Mesodermal cell (in vitro differentiated cells): ENCODE measurements at regions not wholly inside any gene's neighbourhood (a gene's known extent, or its start where the extent isn't known, plus 50 kb on each side); places are given as distances from the start of the nearest gene placed in this dataset.

Experiments
- H3K27ac ChIP-seq: 2 replicates; pipeline ENCODE4 v1.7.0; 2013; ENCODE audit warnings: mild to moderate bottlenecking, low read depth, low read length, moderate library complexity; ENCODE audit not compliant: severe bottlenecking
- H3K36me3 ChIP-seq: 2 replicates; pipeline ENCODE4 v1.7.1; 2013; ENCODE audit warnings: mild to moderate bottlenecking, low read length, moderate library complexity; ENCODE audit not compliant: control insufficient read depth, insufficient read depth
- H3K4me1 ChIP-seq: one replicate; pipeline ENCODE4 v1.7.1; 2013; ENCODE audit warnings: mild to moderate bottlenecking, low read length; ENCODE audit not compliant: insufficient read depth, control insufficient read depth, poor library complexity, severe bottlenecking
- H3K4me3 ChIP-seq: 2 replicates; pipeline ENCODE4 v1.7.0; 2013; ENCODE audit warnings: low read length, control low read depth, mild to moderate bottlenecking; ENCODE audit not compliant: insufficient read depth, poor library complexity, severe bottlenecking; ENCODE audit errors: extremely low read depth
- H3K9me3 ChIP-seq: 2 replicates; pipeline ENCODE4 v1.7.1; 2013; ENCODE audit warnings: mild to moderate bottlenecking, low read length, moderate library complexity; ENCODE audit not compliant: control insufficient read depth
- WGBS, 2 experiments: methylation state at CpG; one replicate each; pipeline ENCODE4 v1.1.5; 2013; ENCODE audit warnings: missing lambda C conversion rate in 2 of 2; ENCODE audit not compliant: insufficient coverage in 2 of 2; 5-methylcytosine and 5-hydroxymethylcytosine counted together

DNA sequence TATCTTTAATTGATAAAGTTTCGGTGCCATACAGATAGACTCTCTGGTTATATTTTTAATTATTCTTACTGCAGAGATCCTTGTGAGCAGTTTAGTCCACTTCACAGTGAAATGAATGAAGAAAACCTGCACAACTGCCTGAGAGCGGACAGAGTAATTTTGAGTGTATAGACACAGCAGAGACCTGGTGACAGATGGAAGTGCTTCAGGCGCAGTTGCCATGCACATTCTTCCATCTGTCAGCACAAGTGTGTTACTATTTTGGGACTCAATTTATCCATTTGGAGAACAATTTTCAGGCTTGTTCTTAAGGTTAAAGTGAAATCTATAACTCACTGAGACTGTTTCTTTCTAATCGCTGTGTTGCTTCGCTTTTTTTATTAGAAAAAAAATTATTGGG, 147.8 kb upstream of the SPHKAP start:
- Histone ChIP-seq H3K4me3 (no peak overlapping the region), H3K9me3 (peaks cover 4% of the 10 kb centered on the region), H3K27ac (no peak overlapping the region), H3K36me3 (no peaks in the 10 kb centered on the region), H3K4me1 (no peaks in the 10 kb centered on the region)
- WGBS, 2 experiments: 96 to 100% methylated on average over 2 to 3 of the region's 5 CpGs

DNA sequence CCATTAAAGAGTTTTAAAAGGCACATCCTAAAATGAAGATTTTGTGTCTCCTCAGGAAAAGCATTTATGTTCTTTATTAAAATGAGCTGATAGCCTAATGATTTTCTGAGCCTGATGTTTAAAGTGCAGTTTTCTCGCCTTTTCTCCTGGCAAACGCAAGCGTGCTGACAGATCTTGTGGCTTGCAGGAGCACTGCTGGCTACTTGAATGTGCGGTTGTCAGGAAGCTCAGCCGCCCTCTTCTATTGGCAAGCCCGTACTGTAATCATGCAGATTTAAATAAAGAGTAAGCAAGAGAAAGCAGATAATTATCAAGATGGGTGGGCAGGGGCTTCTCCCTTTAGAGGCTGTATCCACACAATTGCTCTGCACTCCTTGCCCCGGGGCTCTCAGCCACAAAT, 139.5 kb upstream of the SPHKAP start:
- Histone ChIP-seq H3K4me1 (no peaks in the 10 kb centered on the region), H3K36me3 (no peaks in the 10 kb centered on the region), H3K4me3 (no peak overlapping the region), H3K27ac (no peak overlapping the region), H3K9me3 (no peaks in the 10 kb centered on the region)
- WGBS, 2 experiments: 95 to 100% methylated on average over 3 to 6 of the region's 7 CpGs

DNA sequence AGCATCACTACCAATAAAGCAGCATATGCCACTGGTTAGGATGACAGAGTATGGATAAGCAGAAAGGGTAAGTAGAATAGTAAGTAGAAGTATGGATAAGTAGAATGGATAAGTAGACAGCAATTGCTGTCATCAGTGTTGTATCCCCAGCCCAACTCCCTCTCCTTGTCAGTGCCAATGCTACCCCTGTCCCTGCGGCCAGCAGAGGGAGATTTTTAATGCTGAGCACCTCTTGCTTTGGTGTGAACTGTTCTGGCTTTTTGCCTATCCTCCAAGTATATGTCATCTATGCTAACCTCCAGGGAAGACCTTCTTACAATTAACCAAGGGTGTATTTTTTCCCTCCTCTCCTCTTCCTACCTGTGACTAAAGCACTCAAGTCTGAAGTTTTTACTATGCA, 136.7 kb upstream of the SPHKAP start:
- WGBS, 2 experiments: 40% methylated on average over 1 of the region's 1 CpG; no CpG with 5 or more reads in 1 of the 2 experiments
- Histone ChIP-seq H3K4me1 (no peaks in the 10 kb centered on the region), H3K4me3 (no peak overlapping the region), H3K9me3 (no peaks in the 10 kb centered on the region), H3K36me3 (no peaks in the 10 kb centered on the region), H3K27ac (no peak overlapping the region)

DNA sequence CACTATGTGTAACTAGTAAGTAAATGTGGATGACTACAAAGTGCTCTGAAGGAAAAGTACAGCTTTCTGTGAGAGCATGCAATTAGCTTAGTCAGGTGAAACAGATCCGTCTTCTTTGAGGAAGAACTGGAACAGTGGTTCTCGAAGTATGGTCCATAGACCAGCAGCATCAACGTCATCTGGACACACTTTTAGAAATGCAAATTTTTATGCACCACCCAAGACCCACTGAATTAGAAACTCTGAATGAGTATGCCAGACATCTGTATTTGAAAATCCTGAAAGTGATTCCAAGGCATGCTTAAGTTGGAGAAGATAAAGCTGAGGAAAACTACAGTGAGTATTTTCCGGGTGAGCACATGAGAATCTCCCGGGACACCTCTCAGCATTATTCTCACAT, 130.7 kb upstream of the SPHKAP start:
- no peak overlapping the region for H3K4me3 ChIP-seq
- H3K27ac ChIP-seq: no peak overlapping the region
- WGBS, 2 experiments: 87 to 90% methylated on average over 3 to 4 of the region's 5 CpGs
- no peaks in the 10 kb centered on the region for H3K9me3 ChIP-seq
- H3K4me1 ChIP-seq: no peaks in the 10 kb centered on the region
- no peaks in the 10 kb centered on the region for H3K36me3 ChIP-seq

GRCh38 chr2:228303960-228304359, 122.5 kb upstream of the SPHKAP start:
- Histone ChIP-seq H3K9me3 (no peaks in the 10 kb centered on the region), H3K27ac (no peak overlapping the region), H3K36me3 (no peaks in the 10 kb centered on the region), H3K4me1 (no peaks in the 10 kb centered on the region), H3K4me3 (no peak overlapping the region)
- 81 to 100% methylated on average over 3 of the region's 3 CpGs for WGBS, 2 experiments

GRCh38 chr2:228283491-228284171, 102.1 kb upstream of the SPHKAP start:
- Histone ChIP-seq H3K9me3 (no peaks in the 10 kb centered on the region), H3K36me3 (no peaks in the 10 kb centered on the region), H3K27ac (no peak overlapping the region), H3K4me1 (no peaks in the 10 kb centered on the region), H3K4me3 (no peak overlapping the region)
- 67% methylated on average over 1 of the region's 3 CpGs; no CpG with 5 or more reads in 1 of the 2 experiments for WGBS, 2 experiments

DNA sequence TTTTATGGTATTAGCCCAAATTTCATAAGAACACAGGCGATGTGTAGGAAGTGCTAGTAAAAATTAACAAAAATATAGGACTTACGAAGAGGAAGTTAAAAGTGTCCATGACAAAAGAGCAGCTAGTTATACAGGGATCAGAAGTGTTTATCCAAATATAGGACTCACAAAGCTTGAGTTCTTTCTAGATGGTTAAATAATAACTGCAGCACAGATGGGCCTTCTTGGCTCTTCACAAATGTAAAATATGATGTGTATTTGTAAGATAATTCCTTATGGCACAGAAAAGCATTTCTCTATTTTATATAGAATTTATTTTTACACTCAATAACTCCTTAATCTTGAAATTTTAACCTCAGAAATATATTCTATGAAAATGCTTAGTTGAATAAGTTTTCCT, 100.9 kb upstream of the SPHKAP start:
- Histone ChIP-seq H3K4me1 (no peaks in the 10 kb centered on the region), H3K4me3 (no peak overlapping the region), H3K27ac (no peak overlapping the region), H3K9me3 (no peaks in the 10 kb centered on the region), H3K36me3 (no peaks in the 10 kb centered on the region)
- 86 to 100% methylated on average over 1 of the region's 2 CpGs for whole genome bisulfite sequencing, 2 experiments

GRCh38 chr2:228273159-228273558, 91.7 kb upstream of the SPHKAP start:
- H3K36me3 ChIP-seq: no peaks in the 10 kb centered on the region
- no peak overlapping the region for H3K27ac ChIP-seq
- H3K4me3 ChIP-seq: no peak overlapping the region
- WGBS, 2 experiments: 83 to 93% methylated on average over 2 to 5 of the region's 6 CpGs
- H3K9me3 ChIP-seq: no peaks in the 10 kb centered on the region
- H3K4me1 ChIP-seq: no peaks in the 10 kb centered on the region

GRCh38 chr2:228269351-228269750, 87.9 kb upstream of the SPHKAP start:
- Histone ChIP-seq H3K9me3 (no peaks in the 10 kb centered on the region), H3K4me1 (no peaks in the 10 kb centered on the region), H3K4me3 (no peak overlapping the region), H3K36me3 (no peaks in the 10 kb centered on the region), H3K27ac (no peak overlapping the region)
- WGBS, 2 experiments: no CpG with 5 or more reads among the region's 2 CpGs

GRCh38 chr2:228268756-228269155, 87.3 kb upstream of the SPHKAP start:
- no peaks in the 10 kb centered on the region for H3K4me1 ChIP-seq
- no CpG with 5 or more reads among the region's 1 CpG for WGBS, 2 experiments
- no peak overlapping the region for H3K27ac ChIP-seq
- no peaks in the 10 kb centered on the region for H3K9me3 ChIP-seq
- H3K4me3 ChIP-seq: no peak overlapping the region
- H3K36me3 ChIP-seq: no peaks in the 10 kb centered on the region

GRCh38 chr2:228268301-228268700, 86.8 kb upstream of the SPHKAP start:
- H3K9me3 ChIP-seq: no peaks in the 10 kb centered on the region
- no peaks in the 10 kb centered on the region for H3K4me1 ChIP-seq
- H3K27ac ChIP-seq: no peak overlapping the region
- no peaks in the 10 kb centered on the region for H3K36me3 ChIP-seq
- no peak overlapping the region for H3K4me3 ChIP-seq
- no CpG with 5 or more reads among the region's 2 CpGs for WGBS, 2 experiments
